ENCODE measurements at regions not wholly inside any gene's neighbourhood (a gene's known extent, or its start where the extent isn't known, plus 50 kb on each side); places are given as distances from the start of the nearest gene placed in this dataset.

- TF ChIP-seq POLR2A (IDR thresholded peaks at IDR 0.05; ENCODE audit: low read depth, low read length): no peak
- TF ChIP-seq TAF1 (IDR thresholded peaks at IDR 0.05; ENCODE audit: borderline replicate concordance, low read depth, low read length): no peak
Measured at GRCh38 chr5:52672459-52672858, 115.3 kb upstream of the ITGA1 start.

Data from GM12892 (cell line).